GM18870 (cell line): ENCODE measurements at regions not wholly inside any gene's neighbourhood (a gene's known extent, or its start where the extent isn't known, plus 50 kb on each side); places are given as distances from the start of the nearest gene placed in this dataset.

Experiments used
- ATAC-seq: cut with Tn5 transposase; IDR thresholded peaks from one replicate; pipeline ENCODE4 v1.9.1; 2021; ENCODE audit warnings: moderate library complexity; ENCODE audit not compliant: unreplicated experiment

GRCh38 chr6:50600280-50600679 lies 113.0 kb upstream of the TFAP2D start:
- no peak for ATAC-seq

DNA sequence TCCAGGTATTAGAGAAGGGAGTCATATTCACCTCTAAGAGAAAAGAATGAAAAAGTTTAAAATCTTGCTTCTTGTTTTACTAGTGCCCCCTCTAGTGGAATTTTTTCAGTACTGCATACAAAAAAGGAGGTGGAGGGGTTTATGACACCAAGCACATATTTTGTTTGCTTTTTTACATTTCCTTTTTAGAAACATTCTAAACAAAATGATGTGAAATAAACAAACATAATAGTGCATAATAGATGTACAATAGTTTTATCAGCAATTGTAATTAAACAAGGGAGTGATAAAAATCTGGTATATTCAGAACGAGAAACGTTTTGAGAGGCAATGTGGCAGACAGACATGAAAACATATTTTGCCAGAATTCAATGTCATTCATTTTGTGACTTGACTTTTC lies 111.0 kb upstream of the TFAP2D start:
- ATAC-seq, result no peak

DNA sequence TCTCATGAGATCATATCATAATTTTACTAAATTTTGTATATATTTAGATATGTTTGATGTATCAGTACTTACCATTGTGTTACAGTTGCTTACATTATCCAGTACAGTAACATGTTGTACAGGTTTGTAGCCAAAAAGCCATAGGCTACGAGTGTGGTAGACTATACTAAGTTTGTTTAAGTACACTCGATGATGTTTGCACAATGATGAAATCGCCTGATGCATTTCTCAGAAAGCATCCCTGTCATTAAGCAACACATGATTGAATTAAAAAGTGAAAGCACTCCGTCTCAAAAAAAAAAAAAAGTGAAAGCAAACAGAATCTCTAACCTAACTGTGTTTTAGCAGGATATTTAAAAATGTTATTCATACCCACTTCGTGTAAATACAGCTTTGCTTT lies 104.9 kb upstream of the TFAP2D start:
- no peak for ATAC-seq

DNA sequence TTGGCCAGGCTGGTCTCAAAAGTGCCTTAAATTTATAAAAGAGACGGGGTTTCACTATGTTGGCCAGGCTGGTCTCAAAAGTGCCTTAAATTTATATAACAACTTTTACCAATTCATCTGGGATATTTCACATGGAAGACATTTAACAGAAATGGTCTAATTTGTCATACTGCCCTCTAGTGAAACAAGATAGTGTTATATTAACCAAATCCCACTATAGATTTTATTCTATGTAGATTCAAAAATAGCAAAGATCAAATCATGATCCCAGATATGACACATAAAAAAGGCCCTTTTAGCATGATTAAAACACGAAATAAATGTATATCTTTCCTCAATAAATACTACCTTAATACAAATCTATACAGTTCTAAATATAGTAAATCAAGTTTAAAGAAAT lies 102.8 kb upstream of the TFAP2D start:
- no peak for ATAC-seq

- no peak for ATAC-seq
These were observed 77.9 kb upstream of the TFAP2D start for GRCh38 chr6:50635429-50635828.

DNA sequence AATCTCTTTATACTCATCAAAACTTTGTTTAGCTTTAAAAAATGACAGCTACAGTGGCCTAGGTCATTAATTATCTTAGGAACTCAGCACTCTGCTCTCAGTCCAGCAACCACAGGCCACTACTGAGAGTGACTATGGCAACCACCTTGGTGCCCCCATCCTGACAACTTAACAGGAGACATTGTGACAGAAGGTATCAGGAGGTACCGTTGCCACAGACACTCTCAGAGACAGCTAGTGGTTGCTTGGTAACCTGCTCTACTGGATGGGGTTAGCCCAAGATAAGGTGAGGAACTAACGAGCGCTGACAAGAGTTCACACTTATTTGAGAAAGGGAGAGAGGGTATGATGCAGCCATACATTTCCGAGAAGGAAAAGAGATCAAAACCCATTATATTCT lies 76.1 kb upstream of the TFAP2D start:
- no peak for ATAC-seq

- no peak for ATAC-seq
These were observed 64.2 kb upstream of the TFAP2D start for GRCh38 chr6:50649086-50649485.

GRCh38 chr6:50653253-50653652 lies 60.1 kb upstream of the TFAP2D start:
- no peak for ATAC-seq

GRCh38 chr6:50654155-50654554 lies 59.2 kb upstream of the TFAP2D start:
- no peak for ATAC-seq

DNA sequence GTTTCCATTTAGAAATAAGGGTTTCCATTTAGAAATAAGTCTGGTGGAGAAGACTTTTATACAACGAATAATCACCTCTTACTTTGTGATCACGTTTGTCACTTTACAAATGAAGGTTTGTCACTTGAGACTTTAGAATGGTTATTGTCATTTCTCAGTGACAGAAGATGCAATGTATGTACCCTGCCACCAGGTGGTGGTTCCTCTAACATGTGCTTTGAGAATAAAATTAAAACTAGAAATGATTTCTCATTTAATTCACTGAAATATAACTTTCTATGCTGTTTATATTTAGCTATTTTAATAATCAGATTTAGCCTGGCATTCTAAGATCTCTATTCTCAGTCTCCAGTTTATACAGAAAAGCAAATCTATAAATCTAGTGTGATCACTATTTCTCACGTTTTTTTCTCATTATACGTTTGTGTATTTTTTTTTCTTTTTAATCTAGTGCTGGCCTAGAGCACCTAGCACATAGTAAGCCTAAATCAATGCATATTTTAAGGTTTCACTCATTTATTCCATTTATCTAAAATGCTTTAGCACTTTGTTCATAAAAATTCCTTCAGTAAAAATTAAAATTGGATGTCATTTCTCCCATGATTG lies 57.4 kb upstream of the TFAP2D start:
- peak; percentile 65 for ATAC-seq

DNA sequence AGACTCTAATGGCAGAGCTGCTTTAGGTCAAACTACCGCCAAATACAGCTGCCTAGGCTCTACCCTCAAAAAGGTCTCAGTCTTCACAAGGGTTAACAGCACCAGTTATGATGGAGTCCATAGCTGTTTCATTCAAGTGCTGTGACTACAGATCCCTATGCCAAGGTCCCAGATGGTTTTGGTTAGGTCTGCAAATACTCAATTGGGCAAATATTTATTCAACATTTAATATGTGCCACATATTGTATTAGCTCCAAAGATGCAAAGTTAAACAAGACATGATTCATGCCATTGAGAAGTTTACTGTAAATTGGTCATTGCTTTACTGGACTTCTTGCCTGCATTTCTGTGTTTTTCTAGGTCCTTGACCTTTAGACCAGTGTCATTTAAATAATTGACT lies 55.8 kb upstream of the TFAP2D start:
- no peak for ATAC-seq

GRCh38 chr6:50658561-50658960 lies 54.8 kb upstream of the TFAP2D start:
- ATAC-seq, result no peak

GRCh38 chr6:50661636-50662035 lies 51.7 kb upstream of the TFAP2D start:
- ATAC-seq, result no peak
